ENCODE measurements at regions not wholly inside any gene's neighbourhood (a gene's known extent, or its start where the extent isn't known, plus 50 kb on each side); places are given as distances from the start of the nearest gene placed in this dataset.

GRCh38 chr4:3868211-3869173 is 102.3 kb downstream of the ADRA2C start:
- Histone ChIP-seq H3K36me3 (ENCODE audit: control insufficient read depth, insufficient read depth, low read length) (no peaks in the 10 kb centered on the region), H3K27me3 (ENCODE audit: control insufficient read depth, insufficient read depth, low read length) (peaks cover 29% of the 10 kb centered on the region), H3K4me3 (ENCODE audit: low read depth, low read length) (no peak overlapping the region)
- ChIA-PET CTCF (interaction anchor here (1.9 kb wide), 1 partner anchor 12 kb away, joined by 8 read pairs; no protein-coding TSS in a partner anchor), POLR2A (no interaction called here)
- TF ChIP-seq CTCF (IDR thresholded peaks at IDR 0.05; ENCODE audit: insufficient read depth, low read depth, low read length): no peak
- no peak for DNase-seq (ENCODE audit: low read depth)

- no peak overlapping the region for H3K4me3 ChIP-seq (ENCODE audit: low read depth, low read length)
- ChIA-PET POLR2A (no interaction called here), CTCF (interaction anchor here (1.9 kb wide), 1 partner anchor 12 kb away, joined by 8 read pairs; no protein-coding TSS in a partner anchor)
- no peak for DNase-seq (ENCODE audit: low read depth)
- peaks cover 29% of the 10 kb centered on the region for H3K27me3 ChIP-seq (ENCODE audit: control insufficient read depth, insufficient read depth, low read length)
- no peaks in the 10 kb centered on the region for H3K36me3 ChIP-seq (ENCODE audit: control insufficient read depth, insufficient read depth, low read length)
- TF ChIP-seq CTCF (IDR thresholded peaks at IDR 0.05; ENCODE audit: insufficient read depth, low read depth, low read length): no peak
These were observed 103.0 kb downstream of the ADRA2C start for GRCh38 chr4:3869174-3869572.

- H3K27me3 ChIP-seq (ENCODE audit: control insufficient read depth, insufficient read depth, low read length): peaks cover 29% of the 10 kb centered on the region
- CTCF ChIA-PET: interaction anchor here (1.9 kb wide), 1 partner anchor 11 kb away, joined by 8 read pairs; no protein-coding TSS in a partner anchor
- no peak for DNase-seq (ENCODE audit: low read depth)
- H3K4me3 ChIP-seq (ENCODE audit: low read depth, low read length): no peak overlapping the region
- no peaks in the 10 kb centered on the region for H3K36me3 ChIP-seq (ENCODE audit: control insufficient read depth, insufficient read depth, low read length)
- POLR2A ChIA-PET: no interaction called here
- TF ChIP-seq CTCF (IDR thresholded peaks at IDR 0.05; ENCODE audit: insufficient read depth, low read depth, low read length): no peak
These were observed 103.7 kb downstream of the ADRA2C start for GRCh38 chr4:3869661-3870566.

- POLR2A ChIA-PET: no interaction called here
- DNase-seq (ENCODE audit: low read depth): no peak
- H3K36me3 ChIP-seq (ENCODE audit: control insufficient read depth, insufficient read depth, low read length): no peaks in the 10 kb centered on the region
- H3K27me3 ChIP-seq (ENCODE audit: control insufficient read depth, insufficient read depth, low read length): peaks cover 29% of the 10 kb centered on the region
- no peak overlapping the region for H3K4me3 ChIP-seq (ENCODE audit: low read depth, low read length)
- CTCF ChIA-PET: interaction anchor here (1.9 kb wide), 1 partner anchor 10 kb away, joined by 8 read pairs; no protein-coding TSS in a partner anchor
- no peak for TF ChIP-seq CTCF (IDR thresholded peaks at IDR 0.05; ENCODE audit: insufficient read depth, low read depth, low read length)
These were observed 104.4 kb downstream of the ADRA2C start for GRCh38 chr4:3870567-3870962.
